PFSK-1 (cell line): ENCODE measurements at regions not wholly inside any gene's neighbourhood (a gene's known extent, or its start where the extent isn't known, plus 50 kb on each side); places are given as distances from the start of the nearest gene placed in this dataset.

ENCODE experiments used
- TAF1 ChIP-seq: IDR thresholded peaks from 2 replicates; pipeline ENCODE4 v1.6.1; 2012; ENCODE audit warnings: low read length, control low read depth, borderline replicate concordance; ENCODE audit not compliant: insufficient read depth
- TF ChIP-seq, protein P1 (sequence below), 2 experiments: IDR thresholded peaks; 2 replicates each; pipeline versions ENCODE4 v1.6.1 to v1.8.0; 2011 to 2012; ENCODE audit warnings: low read depth in 2 of 2, low read length in 2 of 2, control low read depth in 1 of 2, inconsistent platforms in 1 of 2, mild to moderate bottlenecking in 1 of 2, moderate library complexity in 1 of 2; ENCODE audit not compliant: insufficient read depth in 1 of 2

DNA sequence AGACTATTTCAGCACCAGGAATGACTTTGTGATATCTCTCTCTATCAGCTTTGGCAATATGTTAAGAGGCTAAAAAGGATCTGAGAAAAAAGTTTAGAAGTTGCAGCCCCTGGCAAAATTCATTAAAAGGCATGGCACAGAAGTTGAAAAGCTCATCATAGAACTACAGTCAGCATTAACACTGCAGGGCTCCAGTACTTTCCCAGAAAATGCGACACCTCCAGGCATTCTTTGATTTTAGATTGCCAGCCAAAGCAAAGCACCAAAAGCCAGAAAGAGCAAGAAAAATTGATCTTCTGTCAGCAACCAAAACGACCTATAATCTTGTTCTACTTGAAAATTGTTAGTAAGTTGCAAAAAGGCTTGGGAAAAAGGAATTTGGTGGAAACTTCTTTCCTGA lies 713.5 kb downstream of the FSCB start:
- TF ChIP-seq, protein P1, sequence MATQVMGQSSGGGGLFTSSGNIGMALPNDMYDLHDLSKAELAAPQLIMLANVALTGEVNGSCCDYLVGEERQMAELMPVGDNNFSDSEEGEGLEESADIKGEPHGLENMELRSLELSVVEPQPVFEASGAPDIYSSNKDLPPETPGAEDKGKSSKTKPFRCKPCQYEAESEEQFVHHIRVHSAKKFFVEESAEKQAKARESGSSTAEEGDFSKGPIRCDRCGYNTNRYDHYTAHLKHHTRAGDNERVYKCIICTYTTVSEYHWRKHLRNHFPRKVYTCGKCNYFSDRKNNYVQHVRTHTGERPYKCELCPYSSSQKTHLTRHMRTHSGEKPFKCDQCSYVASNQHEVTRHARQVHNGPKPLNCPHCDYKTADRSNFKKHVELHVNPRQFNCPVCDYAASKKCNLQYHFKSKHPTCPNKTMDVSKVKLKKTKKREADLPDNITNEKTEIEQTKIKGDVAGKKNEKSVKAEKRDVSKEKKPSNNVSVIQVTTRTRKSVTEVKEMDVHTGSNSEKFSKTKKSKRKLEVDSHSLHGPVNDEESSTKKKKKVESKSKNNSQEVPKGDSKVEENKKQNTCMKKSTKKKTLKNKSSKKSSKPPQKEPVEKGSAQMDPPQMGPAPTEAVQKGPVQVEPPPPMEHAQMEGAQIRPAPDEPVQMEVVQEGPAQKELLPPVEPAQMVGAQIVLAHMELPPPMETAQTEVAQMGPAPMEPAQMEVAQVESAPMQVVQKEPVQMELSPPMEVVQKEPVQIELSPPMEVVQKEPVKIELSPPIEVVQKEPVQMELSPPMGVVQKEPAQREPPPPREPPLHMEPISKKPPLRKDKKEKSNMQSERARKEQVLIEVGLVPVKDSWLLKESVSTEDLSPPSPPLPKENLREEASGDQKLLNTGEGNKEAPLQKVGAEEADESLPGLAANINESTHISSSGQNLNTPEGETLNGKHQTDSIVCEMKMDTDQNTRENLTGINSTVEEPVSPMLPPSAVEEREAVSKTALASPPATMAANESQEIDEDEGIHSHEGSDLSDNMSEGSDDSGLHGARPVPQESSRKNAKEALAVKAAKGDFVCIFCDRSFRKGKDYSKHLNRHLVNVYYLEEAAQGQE (IDR thresholded peaks at IDR 0.05; ENCODE audit: insufficient read depth in 1 of 2, low read depth in 2 of 2, low read length in 2 of 2) = no peak
- no peak for TF ChIP-seq TAF1
